ENCODE measurements at regions not wholly inside any gene's neighbourhood (a gene's known extent, or its start where the extent isn't known, plus 50 kb on each side); places are given as distances from the start of the nearest gene placed in this dataset.

GRCh38 chr9:115202181-115202580 lies 84.2 kb upstream of the TNC start:
- H3K4me3 ChIP-seq (ENCODE audit: severe bottlenecking), result no peak overlapping the region
- no peaks in the 10 kb centered on the region for H3K9me3 ChIP-seq (ENCODE audit: severe bottlenecking)
- H3K4me1 ChIP-seq (ENCODE audit: insufficient read depth, poor library complexity, severe bottlenecking), result peaks cover 31% of the 10 kb centered on the region
- no peak overlapping the region for H3K27ac ChIP-seq (ENCODE audit: poor library complexity, severe bottlenecking)
- TF ChIP-seq, protein P1, sequence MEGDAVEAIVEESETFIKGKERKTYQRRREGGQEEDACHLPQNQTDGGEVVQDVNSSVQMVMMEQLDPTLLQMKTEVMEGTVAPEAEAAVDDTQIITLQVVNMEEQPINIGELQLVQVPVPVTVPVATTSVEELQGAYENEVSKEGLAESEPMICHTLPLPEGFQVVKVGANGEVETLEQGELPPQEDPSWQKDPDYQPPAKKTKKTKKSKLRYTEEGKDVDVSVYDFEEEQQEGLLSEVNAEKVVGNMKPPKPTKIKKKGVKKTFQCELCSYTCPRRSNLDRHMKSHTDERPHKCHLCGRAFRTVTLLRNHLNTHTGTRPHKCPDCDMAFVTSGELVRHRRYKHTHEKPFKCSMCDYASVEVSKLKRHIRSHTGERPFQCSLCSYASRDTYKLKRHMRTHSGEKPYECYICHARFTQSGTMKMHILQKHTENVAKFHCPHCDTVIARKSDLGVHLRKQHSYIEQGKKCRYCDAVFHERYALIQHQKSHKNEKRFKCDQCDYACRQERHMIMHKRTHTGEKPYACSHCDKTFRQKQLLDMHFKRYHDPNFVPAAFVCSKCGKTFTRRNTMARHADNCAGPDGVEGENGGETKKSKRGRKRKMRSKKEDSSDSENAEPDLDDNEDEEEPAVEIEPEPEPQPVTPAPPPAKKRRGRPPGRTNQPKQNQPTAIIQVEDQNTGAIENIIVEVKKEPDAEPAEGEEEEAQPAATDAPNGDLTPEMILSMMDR (IDR thresholded peaks at IDR 0.05; ENCODE audit: poor library complexity, severe bottlenecking), result no peak
- ATAC-seq (ENCODE audit: low read depth), result no peak
- DNase-seq (ENCODE audit: low spot score), result no peak
- no peaks in the 10 kb centered on the region for H3K27me3 ChIP-seq (ENCODE audit: insufficient read depth, poor library complexity, severe bottlenecking)
- H3K36me3 ChIP-seq (ENCODE audit: low read depth), result no peaks in the 10 kb centered on the region

DNA sequence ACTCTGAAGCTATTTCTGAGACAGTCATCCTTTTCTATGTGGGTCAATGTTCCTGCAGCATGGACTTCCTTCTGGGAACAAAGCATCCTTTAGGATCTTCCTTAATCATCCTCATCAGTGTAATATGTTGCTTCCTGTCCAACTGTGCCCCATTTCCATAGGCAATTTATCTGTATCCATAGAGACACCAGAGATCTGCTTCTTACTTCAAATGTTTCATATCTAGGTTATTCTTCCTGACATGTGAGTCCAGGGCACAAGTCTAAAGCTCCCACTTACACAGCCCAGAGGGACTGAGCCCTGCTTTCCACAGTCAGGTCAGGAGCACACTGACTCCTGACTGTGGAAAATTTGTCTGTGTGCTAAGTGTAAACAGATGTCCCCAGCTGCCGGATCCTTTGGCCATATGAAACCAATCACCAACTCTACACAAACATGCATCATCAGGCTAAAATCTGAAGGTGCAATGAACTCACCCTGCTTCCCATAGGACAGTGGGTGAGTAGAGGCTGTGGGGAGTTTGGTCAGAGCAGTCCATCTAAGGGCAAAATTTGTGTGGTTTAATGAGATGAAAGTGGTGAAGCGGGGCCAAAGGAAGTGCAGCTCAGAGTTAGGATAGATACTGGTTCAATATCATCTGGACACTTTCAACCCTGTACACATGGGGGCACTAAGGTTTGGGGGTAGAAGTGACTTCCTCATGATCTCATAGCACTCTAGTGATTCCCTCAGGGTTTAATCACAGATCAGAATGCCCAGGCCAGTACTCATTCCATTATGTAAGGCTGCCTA lies 85.2 kb upstream of the TNC start:
- TF ChIP-seq, protein P1 (IDR thresholded peaks at IDR 0.05; ENCODE audit: poor library complexity, severe bottlenecking), result no peak
- DNase-seq (ENCODE audit: low spot score), result no peak

DNA sequence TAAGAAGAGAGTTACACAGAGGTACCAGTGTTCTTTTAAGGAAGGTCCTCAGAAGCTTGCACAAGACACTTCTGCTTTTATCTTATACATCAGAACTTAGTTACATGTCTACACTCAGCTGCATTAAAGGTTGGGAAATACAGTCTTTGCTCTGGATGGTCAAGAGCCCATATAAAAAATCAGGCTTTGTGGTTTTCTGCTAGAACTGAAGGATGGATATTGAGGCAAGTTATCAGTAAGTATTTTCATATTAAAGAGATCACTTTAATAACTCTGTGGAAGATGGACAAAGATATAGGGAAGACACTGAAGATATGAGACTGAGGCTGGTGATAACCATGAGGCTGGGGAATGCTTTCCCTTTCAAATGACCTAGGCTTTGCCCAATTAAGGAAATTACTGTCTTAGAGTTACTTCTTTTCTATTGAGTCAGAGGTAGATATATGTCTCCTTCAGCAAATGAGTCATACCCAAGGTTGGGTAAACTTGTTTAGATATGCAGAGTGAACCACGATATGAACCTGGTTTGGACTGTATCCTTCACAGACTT lies 87.0 kb upstream of the TNC start:
- ATAC-seq (ENCODE audit: low read depth) (peak; percentile 92), DNase-seq (ENCODE audit: low spot score) (no peak)
- TF ChIP-seq, protein P1 (IDR thresholded peaks at IDR 0.05; ENCODE audit: poor library complexity, severe bottlenecking), result no peak
- Histone ChIP-seq H3K4me3 (ENCODE audit: severe bottlenecking) (no peak overlapping the region), H3K27ac (ENCODE audit: poor library complexity, severe bottlenecking) (peak overlapping the region; percentile 83), H3K4me1 (ENCODE audit: insufficient read depth, poor library complexity, severe bottlenecking) (peaks cover 40% of the 10 kb centered on the region), H3K36me3 (ENCODE audit: low read depth) (no peaks in the 10 kb centered on the region), H3K27me3 (ENCODE audit: insufficient read depth, poor library complexity, severe bottlenecking) (no peaks in the 10 kb centered on the region), H3K9me3 (ENCODE audit: severe bottlenecking) (no peaks in the 10 kb centered on the region)

More for the DNA sequence above, 85.2 kb upstream of the TNC start:
- no peaks in the 10 kb centered on the region for H3K9me3 ChIP-seq (ENCODE audit: severe bottlenecking)
- no peak overlapping the region for H3K27ac ChIP-seq (ENCODE audit: poor library complexity, severe bottlenecking)
- no peak for ATAC-seq (ENCODE audit: low read depth)
- H3K27me3 ChIP-seq (ENCODE audit: insufficient read depth, poor library complexity, severe bottlenecking), result no peaks in the 10 kb centered on the region
- H3K36me3 ChIP-seq (ENCODE audit: low read depth), result no peaks in the 10 kb centered on the region
- H3K4me1 ChIP-seq (ENCODE audit: insufficient read depth, poor library complexity, severe bottlenecking), result peaks cover 31% of the 10 kb centered on the region
- no peak overlapping the region for H3K4me3 ChIP-seq (ENCODE audit: severe bottlenecking)

DNA sequence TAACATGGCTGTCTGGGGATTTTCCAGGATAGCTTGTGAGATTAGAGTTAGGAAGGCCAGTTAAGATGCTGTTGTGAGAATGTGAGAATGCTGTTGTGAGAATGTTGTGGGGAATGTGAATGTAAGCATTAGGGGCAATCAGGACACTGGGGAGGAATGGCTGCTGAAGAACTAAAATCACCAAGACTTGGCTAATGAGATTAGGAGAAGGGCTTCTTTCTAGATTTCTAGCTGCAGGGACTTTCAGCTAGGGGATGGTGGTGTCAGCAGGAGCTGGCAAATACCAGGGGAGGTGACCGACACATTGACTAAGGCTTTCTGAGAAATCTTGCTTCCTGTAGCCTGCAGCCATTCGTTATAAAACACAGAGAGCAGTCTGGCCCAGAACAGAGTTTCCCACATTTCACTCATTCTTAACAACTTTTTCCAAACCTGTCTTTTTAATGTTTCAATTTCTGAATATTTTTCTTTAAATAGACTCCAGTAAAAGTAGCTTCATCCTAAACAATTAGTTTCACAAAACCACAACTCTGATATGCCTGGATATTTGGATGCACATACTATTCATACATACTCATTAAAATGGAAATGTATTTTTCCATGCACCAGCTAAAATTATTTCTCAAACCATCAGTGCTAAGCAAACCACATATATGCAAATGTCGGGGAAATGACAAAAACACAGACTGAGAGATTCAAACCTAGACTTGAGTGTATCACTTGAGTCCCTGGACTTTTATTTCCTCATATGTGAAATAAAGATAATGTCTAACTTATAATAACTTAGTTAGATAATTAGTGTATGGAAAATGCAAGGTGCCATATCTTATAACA lies 89.3 kb upstream of the TNC start:
- Histone ChIP-seq H3K9me3 (ENCODE audit: severe bottlenecking) (no peaks in the 10 kb centered on the region), H3K27ac (ENCODE audit: poor library complexity, severe bottlenecking) (peak overlapping the region; percentile 12), H3K4me3 (ENCODE audit: severe bottlenecking) (no peak overlapping the region), H3K27me3 (ENCODE audit: insufficient read depth, poor library complexity, severe bottlenecking) (no peaks in the 10 kb centered on the region), H3K36me3 (ENCODE audit: low read depth) (no peaks in the 10 kb centered on the region), H3K4me1 (ENCODE audit: insufficient read depth, poor library complexity, severe bottlenecking) (peaks cover 28% of the 10 kb centered on the region)
- DNase-seq (ENCODE audit: low spot score) (no peak), ATAC-seq (ENCODE audit: low read depth) (no peak)
- TF ChIP-seq, protein P1 (IDR thresholded peaks at IDR 0.05; ENCODE audit: poor library complexity, severe bottlenecking), result no peak
